Endodermal cell (in vitro differentiated cells): ENCODE measurements at regions not wholly inside any gene's neighbourhood (a gene's known extent, or its start where the extent isn't known, plus 50 kb on each side); places are given as distances from the start of the nearest gene placed in this dataset.

Source experiments
- DNase-seq: peaks from one replicate; pipeline ENCODE4 v3.0.0-alpha.2; 2017
- H3K27ac ChIP-seq: 2 replicates; pipeline ENCODE4 v1.5.1; 2013; ENCODE audit warnings: mild to moderate bottlenecking, low read depth, low read length, moderate library complexity
- H3K27me3 ChIP-seq: 2 replicates; pipeline ENCODE4 v1.6.1; 2013; ENCODE audit warnings: mild to moderate bottlenecking, low read length, moderate library complexity; ENCODE audit not compliant: insufficient read depth, control insufficient read depth, poor library complexity, severe bottlenecking
- H3K36me3 ChIP-seq: 2 replicates; pipeline ENCODE4 v1.7.0; 2013; ENCODE audit warnings: mild to moderate bottlenecking, low read length, moderate library complexity; ENCODE audit not compliant: control insufficient read depth, insufficient read depth
- H3K4me1 ChIP-seq: one replicate; pipeline ENCODE4 v1.7.0; 2013; ENCODE audit warnings: low read length; ENCODE audit not compliant: control insufficient read depth, insufficient read depth
- H3K4me3 ChIP-seq: 2 replicates; pipeline ENCODE4 v1.5.1; 2013; ENCODE audit warnings: mild to moderate bottlenecking, low read length, moderate library complexity
- H3K9ac ChIP-seq: 2 replicates; pipeline ENCODE4 v1.6.1; 2013; ENCODE audit warnings: mild to moderate bottlenecking, low read length, moderate library complexity; ENCODE audit not compliant: poor library complexity, severe bottlenecking; ENCODE audit errors: extremely low read depth
- H3K9me3 ChIP-seq: 2 replicates; pipeline ENCODE4 v1.6.1; 2013; ENCODE audit warnings: mild to moderate bottlenecking, low read length, moderate library complexity; ENCODE audit not compliant: control insufficient read depth
- H3K27ac Mint-ChIP-seq: 2 replicates; pipeline ENCODE4 v1.8.0; 2020; ENCODE audit warnings: mixed read lengths
- H3K27me3 Mint-ChIP-seq: 2 replicates; pipeline ENCODE4 v1.8.0; 2021; ENCODE audit warnings: mild to moderate bottlenecking, mixed read lengths; ENCODE audit not compliant: insufficient read depth
- H3K36me3 Mint-ChIP-seq: 2 replicates; pipeline ENCODE4 v1.8.0; 2020; ENCODE audit warnings: low read depth, mixed read lengths
- H3K4me1 Mint-ChIP-seq: 2 replicates; pipeline ENCODE4 v1.8.0; 2020; ENCODE audit warnings: mixed read lengths
- H3K4me3 Mint-ChIP-seq: 2 replicates; pipeline ENCODE4 v1.8.0; 2020; ENCODE audit warnings: mild to moderate bottlenecking, moderate library complexity, mixed read lengths
- H3K9me3 Mint-ChIP-seq: 2 replicates; pipeline ENCODE4 v1.8.0; 2020; ENCODE audit warnings: mild to moderate bottlenecking, mixed read lengths
- WGBS, 2 experiments: methylation state at CpG; one replicate each; pipeline versions ENCODE4 v1.1.5 to v1.1.7; 2013; ENCODE audit warnings: missing lambda C conversion rate in 2 of 2, mixed read lengths in 1 of 2; ENCODE audit not compliant: insufficient coverage in 1 of 2, insufficient read length in 1 of 2; 5-methylcytosine and 5-hydroxymethylcytosine counted together
- TF ChIP-seq, protein P1 (sequence below): fragments of 200-600 bp; sonication (generic); conservative IDR thresholded peaks from 2 replicates; pipeline ENCODE4 v1.5.0; 2021; ENCODE audit warnings: antibody characterized with exemption, mild to moderate bottlenecking

DNA sequence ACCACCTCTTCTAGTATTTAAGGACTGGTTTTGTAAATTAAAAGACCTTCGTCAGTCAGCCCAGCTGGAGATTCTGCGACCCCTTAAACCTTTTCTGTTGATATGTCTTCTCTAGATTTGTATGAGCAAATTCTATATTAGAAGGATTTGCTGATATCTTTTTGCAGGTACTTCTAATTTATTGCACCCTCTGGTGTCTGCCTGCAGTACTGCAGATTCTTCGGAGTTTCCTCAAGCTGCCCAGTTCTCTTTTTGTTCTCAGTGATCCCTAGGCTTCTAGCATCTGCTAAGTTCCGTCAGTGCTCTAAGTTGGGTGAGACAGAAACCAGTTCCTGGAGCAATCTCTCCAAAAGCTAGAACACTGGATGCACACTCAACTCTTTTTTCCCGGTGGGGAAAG lies 545.2 kb downstream of the C4orf33 start:
- Mint-ChIP-seq H3K27me3 (no peaks in the 10 kb centered on the region), H3K36me3 (peaks cover 2% of the 10 kb centered on the region), H3K4me1 (no peaks in the 10 kb centered on the region), H3K27ac (no peak overlapping the region), H3K9me3 (peaks cover 9% of the 10 kb centered on the region), H3K4me3 (no peak overlapping the region)
- H3K36me3 ChIP-seq: no peaks in the 10 kb centered on the region
- peak; percentile 88 for DNase-seq
- no peak overlapping the region for H3K4me3 ChIP-seq
- H3K27ac ChIP-seq: no peak overlapping the region
- peaks cover 6% of the 10 kb centered on the region for H3K9me3 ChIP-seq
- H3K9ac ChIP-seq: no peak overlapping the region
- TF ChIP-seq, protein P1, sequence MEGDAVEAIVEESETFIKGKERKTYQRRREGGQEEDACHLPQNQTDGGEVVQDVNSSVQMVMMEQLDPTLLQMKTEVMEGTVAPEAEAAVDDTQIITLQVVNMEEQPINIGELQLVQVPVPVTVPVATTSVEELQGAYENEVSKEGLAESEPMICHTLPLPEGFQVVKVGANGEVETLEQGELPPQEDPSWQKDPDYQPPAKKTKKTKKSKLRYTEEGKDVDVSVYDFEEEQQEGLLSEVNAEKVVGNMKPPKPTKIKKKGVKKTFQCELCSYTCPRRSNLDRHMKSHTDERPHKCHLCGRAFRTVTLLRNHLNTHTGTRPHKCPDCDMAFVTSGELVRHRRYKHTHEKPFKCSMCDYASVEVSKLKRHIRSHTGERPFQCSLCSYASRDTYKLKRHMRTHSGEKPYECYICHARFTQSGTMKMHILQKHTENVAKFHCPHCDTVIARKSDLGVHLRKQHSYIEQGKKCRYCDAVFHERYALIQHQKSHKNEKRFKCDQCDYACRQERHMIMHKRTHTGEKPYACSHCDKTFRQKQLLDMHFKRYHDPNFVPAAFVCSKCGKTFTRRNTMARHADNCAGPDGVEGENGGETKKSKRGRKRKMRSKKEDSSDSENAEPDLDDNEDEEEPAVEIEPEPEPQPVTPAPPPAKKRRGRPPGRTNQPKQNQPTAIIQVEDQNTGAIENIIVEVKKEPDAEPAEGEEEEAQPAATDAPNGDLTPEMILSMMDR: peak; percentile 89
- no peaks in the 10 kb centered on the region for H3K4me1 ChIP-seq
- no peaks in the 10 kb centered on the region for H3K27me3 ChIP-seq
- WGBS, 2 experiments: 52 to 58% methylated on average over 3 to 5 of the region's 5 CpGs

DNA sequence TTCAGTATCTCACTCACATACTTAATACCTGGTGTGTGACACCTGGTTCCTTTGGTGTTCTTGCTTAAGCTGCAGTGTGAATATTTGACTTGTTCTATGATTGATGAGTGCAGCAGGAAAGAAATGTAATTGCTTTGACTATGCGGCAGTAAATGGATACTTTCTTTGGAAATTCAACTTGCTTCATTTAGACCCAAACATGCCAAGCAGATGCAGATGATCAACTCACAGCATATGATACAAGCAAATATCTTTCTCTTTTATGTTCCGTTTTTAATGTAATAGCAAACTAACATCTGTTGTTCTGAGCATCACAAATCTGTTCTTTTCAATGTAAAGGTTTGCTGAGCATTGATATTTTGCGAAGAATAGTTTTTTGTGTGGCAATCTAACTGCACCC lies 549.5 kb downstream of the C4orf33 start:
- H3K27ac Mint-ChIP-seq: no peak overlapping the region
- Histone ChIP-seq H3K27ac (no peak overlapping the region), H3K27me3 (no peaks in the 10 kb centered on the region), H3K36me3 (no peaks in the 10 kb centered on the region), H3K4me1 (no peaks in the 10 kb centered on the region), H3K9ac (no peak overlapping the region), H3K4me3 (no peak overlapping the region), H3K9me3 (peaks cover 2% of the 10 kb centered on the region)
- peaks cover 2% of the 10 kb centered on the region for H3K9me3 Mint-ChIP-seq
- WGBS, 2 experiments: 95 to 100% methylated on average over 2 to 3 of the region's 3 CpGs
- no peak overlapping the region for H3K4me3 Mint-ChIP-seq
- no peaks in the 10 kb centered on the region for H3K4me1 Mint-ChIP-seq
- no peaks in the 10 kb centered on the region for H3K27me3 Mint-ChIP-seq
- no peaks in the 10 kb centered on the region for H3K36me3 Mint-ChIP-seq
- TF ChIP-seq, protein P1: no peak
- no peak for DNase-seq

DNA sequence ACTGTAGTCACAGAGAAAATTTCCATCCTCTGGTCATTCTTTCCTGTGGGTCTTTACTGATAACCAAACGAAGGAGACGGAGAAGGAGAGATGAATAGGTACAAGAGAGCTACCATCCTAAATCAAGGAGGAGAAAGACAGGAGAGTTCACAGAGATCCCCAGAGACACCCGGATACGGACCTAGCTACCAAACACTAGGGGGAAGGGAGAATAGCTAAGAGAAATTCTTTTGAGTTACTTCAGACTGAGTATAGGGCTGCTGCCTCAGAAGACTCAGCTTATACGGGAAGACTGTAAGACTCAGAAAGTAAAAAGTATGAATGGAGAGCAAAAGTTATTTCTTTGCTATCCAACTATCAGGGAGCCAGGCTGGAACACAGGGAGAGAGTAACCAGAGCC lies 572.1 kb downstream of the C4orf33 start:
- Mint-ChIP-seq H3K27ac (no peak overlapping the region), H3K27me3 (no peaks in the 10 kb centered on the region), H3K4me3 (no peak overlapping the region), H3K4me1 (peaks cover 1% of the 10 kb centered on the region), H3K36me3 (no peaks in the 10 kb centered on the region), H3K9me3 (no peaks in the 10 kb centered on the region)
- no peaks in the 10 kb centered on the region for H3K4me1 ChIP-seq
- H3K4me3 ChIP-seq: no peak overlapping the region
- no peaks in the 10 kb centered on the region for H3K9me3 ChIP-seq
- no peak overlapping the region for H3K9ac ChIP-seq
- WGBS, 2 experiments: 82 to 92% methylated on average over 4 to 5 of the region's 5 CpGs
- no peak overlapping the region for H3K27ac ChIP-seq
- no peaks in the 10 kb centered on the region for H3K36me3 ChIP-seq
- H3K27me3 ChIP-seq: no peaks in the 10 kb centered on the region
- DNase-seq: no peak
- TF ChIP-seq, protein P1: no peak
